Smooth muscle cell (in vitro differentiated cells): ENCODE measurements at regions not wholly inside any gene's neighbourhood (a gene's known extent, or its start where the extent isn't known, plus 50 kb on each side); places are given as distances from the start of the nearest gene placed in this dataset.

ENCODE experiments used
- DNase-seq: peaks from one replicate; lab custom pipeline; 2025; ENCODE audit not compliant: unreplicated experiment; lab: John Stamatoyannopoulos, UW
- H2AFZ ChIP-seq: fragments of 200-600 bp; sonication (generic); 2 replicates; pipeline ENCODE4 v1.6.0; 2016; ENCODE audit warnings: antibody characterized with exemption, low read depth, mild to moderate bottlenecking
- H3F3A ChIP-seq: fragments of 200-600 bp; sonication (generic); 2 replicates; pipeline ENCODE4 v1.6.0; 2017; ENCODE audit warnings: antibody characterized with exemption, low read depth
- H3K27ac ChIP-seq: fragments of 200-600 bp; sonication (generic); 2 replicates; pipeline ENCODE4 v1.5.1; 2016; ENCODE audit warnings: low read depth, mild to moderate bottlenecking
- H3K27me3 ChIP-seq: fragments of 200-600 bp; sonication (generic); 2 replicates; pipeline ENCODE4 v1.6.1; 2016; ENCODE audit warnings: low read depth, mild to moderate bottlenecking
- H3K36me3 ChIP-seq: fragments of 200-600 bp; sonication (generic); 2 replicates; pipeline ENCODE4 v1.5.1; 2016; ENCODE audit warnings: low read depth
- H3K4me1 ChIP-seq: fragments of 200-600 bp; sonication (generic); 2 replicates; pipeline ENCODE4 v1.5.1; 2016; ENCODE audit warnings: low read depth
- H3K4me2 ChIP-seq: fragments of 200-600 bp; sonication (generic); 2 replicates; pipeline ENCODE4 v1.6.0; 2016; ENCODE audit warnings: mild to moderate bottlenecking
- H3K4me3 ChIP-seq: fragments of 200-600 bp; sonication (generic); 2 replicates; pipeline ENCODE4 v1.5.1; 2016; ENCODE audit warnings: mild to moderate bottlenecking
- H3K79me2 ChIP-seq: fragments of 200-600 bp; sonication (generic); 2 replicates; pipeline ENCODE4 v1.6.0; 2016; ENCODE audit warnings: low read depth, mild to moderate bottlenecking
- H3K9ac ChIP-seq: fragments of 200-600 bp; sonication (generic); 2 replicates; pipeline ENCODE4 v1.6.0; 2016; ENCODE audit warnings: low read depth
- H3K9me3 ChIP-seq: fragments of 200-600 bp; sonication (generic); replicated peaks from 2 replicates; pipeline ENCODE4 v1.5.1; 2016; ENCODE audit warnings: low read depth
- H4K20me1 ChIP-seq: fragments of 200-600 bp; sonication (generic); 2 replicates; pipeline ENCODE4 v1.6.0; 2016; ENCODE audit warnings: low read depth
- CTCF ChIP-seq: fragments of 200-600 bp; sonication (generic); IDR thresholded peaks from 2 replicates; pipeline ENCODE4 v1.5.1; 2017; ENCODE audit warnings: borderline replicate concordance, mild to moderate bottlenecking, antibody characterized with exemption; ENCODE audit not compliant: insufficient read depth, poor library complexity, severe bottlenecking
- WGBS: methylation state at CpG from one replicate; pipeline ENCODE4 v1.1.7; 2016; ENCODE audit warnings: low lambda C conversion rate; 5-methylcytosine and 5-hydroxymethylcytosine counted together

DNA sequence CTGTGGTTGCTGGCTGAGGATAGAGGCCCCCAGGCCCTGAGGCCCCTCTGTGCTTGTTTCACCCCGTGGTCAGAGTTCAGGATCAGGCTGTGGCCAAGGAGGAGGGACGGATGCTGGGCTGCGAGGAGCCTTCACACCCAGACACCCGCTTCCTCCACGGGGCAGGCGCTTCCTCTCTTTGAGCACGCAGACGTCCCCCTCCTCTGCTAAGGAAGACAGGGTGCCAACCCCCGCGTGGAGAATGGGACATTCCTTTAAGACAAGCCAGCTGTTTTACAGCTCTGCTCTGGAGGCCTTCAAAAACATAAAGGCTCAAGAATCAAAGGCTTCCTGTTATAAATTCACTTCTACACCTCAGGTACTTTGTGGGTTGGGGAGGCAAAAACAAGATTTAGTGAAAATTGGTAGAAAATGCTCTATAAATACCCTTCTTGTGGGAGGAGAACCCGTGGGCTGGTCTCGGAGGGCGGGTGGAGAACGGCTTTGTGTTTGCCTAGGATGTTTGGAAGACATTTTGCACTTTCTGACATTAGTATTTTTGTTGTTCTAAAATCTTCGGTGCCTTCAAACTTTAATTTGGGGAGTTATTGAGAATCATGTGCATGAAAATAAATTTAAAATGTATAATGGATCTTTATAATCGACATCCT, 60.8 kb upstream of the FOXF1 start:
- no peaks in the 10 kb centered on the region for H3K9me3 ChIP-seq
- H3K79me2 ChIP-seq: no peaks in the 10 kb centered on the region
- H3K36me3 ChIP-seq: no peaks in the 10 kb centered on the region
- no peak for DNase-seq
- peak overlapping the region; percentile 10 for H3K4me2 ChIP-seq
- TF ChIP-seq CTCF: no peak
- no peak overlapping the region for H3K4me3 ChIP-seq
- no peaks in the 10 kb centered on the region for H4K20me1 ChIP-seq
- 46% methylated on average over 16 of the region's 16 CpGs for WGBS
- H2AFZ ChIP-seq: no peak overlapping the region
- peak overlapping the region; percentile 23 for H3K27ac ChIP-seq
- H3F3A ChIP-seq: peaks cover 8% of the 10 kb centered on the region
- no peak overlapping the region for H3K9ac ChIP-seq
- H3K4me1 ChIP-seq: peaks cover 8% of the 10 kb centered on the region
- no peaks in the 10 kb centered on the region for H3K27me3 ChIP-seq

GRCh38 chr16:86450691-86451090, 59.6 kb upstream of the FOXF1 start:
- 93% methylated on average over 2 of the region's 2 CpGs for WGBS
- H3K36me3 ChIP-seq: no peaks in the 10 kb centered on the region
- H3K4me2 ChIP-seq: no peak overlapping the region
- H3F3A ChIP-seq: peaks cover 8% of the 10 kb centered on the region
- H3K27me3 ChIP-seq: no peaks in the 10 kb centered on the region
- TF ChIP-seq CTCF: no peak
- no peak overlapping the region for H2AFZ ChIP-seq
- H3K9ac ChIP-seq: no peak overlapping the region
- H3K4me3 ChIP-seq: no peak overlapping the region
- H3K27ac ChIP-seq: no peak overlapping the region
- H4K20me1 ChIP-seq: no peaks in the 10 kb centered on the region
- H3K79me2 ChIP-seq: no peaks in the 10 kb centered on the region
- H3K4me1 ChIP-seq: peaks cover 8% of the 10 kb centered on the region
- no peak for DNase-seq
- H3K9me3 ChIP-seq: no peaks in the 10 kb centered on the region

GRCh38 chr16:86452451-86452850, 57.9 kb upstream of the FOXF1 start:
- no peak overlapping the region for H3K27ac ChIP-seq
- H3K9ac ChIP-seq: no peak overlapping the region
- no peaks in the 10 kb centered on the region for H3K36me3 ChIP-seq
- no peak overlapping the region for H3K4me2 ChIP-seq
- peaks cover 8% of the 10 kb centered on the region for H3K4me1 ChIP-seq
- peaks cover 8% of the 10 kb centered on the region for H3F3A ChIP-seq
- no peak for TF ChIP-seq CTCF
- no peaks in the 10 kb centered on the region for H3K79me2 ChIP-seq
- H2AFZ ChIP-seq: no peak overlapping the region
- H3K4me3 ChIP-seq: no peak overlapping the region
- no peaks in the 10 kb centered on the region for H4K20me1 ChIP-seq
- no peaks in the 10 kb centered on the region for H3K9me3 ChIP-seq
- WGBS: 77% methylated on average over 2 of the region's 2 CpGs
- no peak for DNase-seq
- no peaks in the 10 kb centered on the region for H3K27me3 ChIP-seq

GRCh38 chr16:86455116-86455515, 55.2 kb upstream of the FOXF1 start:
- H3K4me3 ChIP-seq: no peak overlapping the region
- no peak for DNase-seq
- no peaks in the 10 kb centered on the region for H3K79me2 ChIP-seq
- H3K4me1 ChIP-seq: no peaks in the 10 kb centered on the region
- H3K9ac ChIP-seq: no peak overlapping the region
- peaks cover 8% of the 10 kb centered on the region for H3F3A ChIP-seq
- H2AFZ ChIP-seq: no peak overlapping the region
- peak overlapping the region; percentile 56 for H3K27ac ChIP-seq
- no peaks in the 10 kb centered on the region for H3K36me3 ChIP-seq
- no peak for TF ChIP-seq CTCF
- no peaks in the 10 kb centered on the region for H4K20me1 ChIP-seq
- WGBS: 62% methylated on average over 10 of the region's 10 CpGs
- no peaks in the 10 kb centered on the region for H3K9me3 ChIP-seq
- H3K27me3 ChIP-seq: no peaks in the 10 kb centered on the region
- H3K4me2 ChIP-seq: no peak overlapping the region
